ENCODE measurements at regions not wholly inside any gene's neighbourhood (a gene's known extent, or its start where the extent isn't known, plus 50 kb on each side); places are given as distances from the start of the nearest gene placed in this dataset.
"Not testable (repeated sequence)": the region's sequence is repeated elsewhere in the genome, so short reads cannot be mapped to it uniquely, and the experiment has no call there.

DNA sequence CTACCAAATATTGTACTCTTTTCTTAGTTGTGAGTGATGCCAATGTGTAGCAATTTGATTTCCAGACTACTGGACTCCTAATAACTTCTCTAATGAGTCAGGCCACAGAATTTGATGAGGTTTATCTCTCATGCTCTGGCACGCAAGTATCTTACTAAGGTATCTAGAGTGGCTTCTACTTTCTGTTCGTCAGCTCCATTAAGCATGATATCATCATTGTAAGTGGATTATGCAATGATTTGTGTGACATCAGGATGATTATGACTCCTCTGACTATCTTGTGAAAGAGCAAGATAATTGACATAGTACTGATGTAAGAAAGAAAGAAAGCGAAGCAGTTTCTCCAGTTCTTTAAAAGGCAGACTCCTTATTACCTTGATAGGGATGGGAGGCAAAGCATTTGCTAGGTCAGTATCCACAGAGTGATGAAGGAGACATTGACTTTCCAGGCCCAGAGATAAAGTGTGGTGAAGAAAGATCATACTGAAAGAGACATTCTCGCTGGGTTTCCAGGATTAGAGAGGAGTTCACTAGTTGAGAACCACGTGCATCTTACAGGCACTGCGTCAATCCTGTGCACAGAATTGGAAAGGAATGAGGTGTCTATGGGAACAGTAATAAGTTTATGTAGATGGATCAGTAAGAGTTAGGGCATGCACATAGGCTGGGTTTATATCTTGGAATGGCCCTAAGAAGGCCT, 161.9 kb upstream of the STK26 start:
- TF ChIP-seq POLR2A (IDR thresholded peaks at IDR 0.05), result no peak
- TF ChIP-seq, protein P1, sequence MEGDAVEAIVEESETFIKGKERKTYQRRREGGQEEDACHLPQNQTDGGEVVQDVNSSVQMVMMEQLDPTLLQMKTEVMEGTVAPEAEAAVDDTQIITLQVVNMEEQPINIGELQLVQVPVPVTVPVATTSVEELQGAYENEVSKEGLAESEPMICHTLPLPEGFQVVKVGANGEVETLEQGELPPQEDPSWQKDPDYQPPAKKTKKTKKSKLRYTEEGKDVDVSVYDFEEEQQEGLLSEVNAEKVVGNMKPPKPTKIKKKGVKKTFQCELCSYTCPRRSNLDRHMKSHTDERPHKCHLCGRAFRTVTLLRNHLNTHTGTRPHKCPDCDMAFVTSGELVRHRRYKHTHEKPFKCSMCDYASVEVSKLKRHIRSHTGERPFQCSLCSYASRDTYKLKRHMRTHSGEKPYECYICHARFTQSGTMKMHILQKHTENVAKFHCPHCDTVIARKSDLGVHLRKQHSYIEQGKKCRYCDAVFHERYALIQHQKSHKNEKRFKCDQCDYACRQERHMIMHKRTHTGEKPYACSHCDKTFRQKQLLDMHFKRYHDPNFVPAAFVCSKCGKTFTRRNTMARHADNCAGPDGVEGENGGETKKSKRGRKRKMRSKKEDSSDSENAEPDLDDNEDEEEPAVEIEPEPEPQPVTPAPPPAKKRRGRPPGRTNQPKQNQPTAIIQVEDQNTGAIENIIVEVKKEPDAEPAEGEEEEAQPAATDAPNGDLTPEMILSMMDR (IDR thresholded peaks at IDR 0.05), result no peak
- no peak for DNase-seq
- Histone ChIP-seq H3K9me3 (no peaks in the 10 kb centered on the region), H3K27ac (no peak overlapping the region), H3K36me3 (no peaks in the 10 kb centered on the region), H3K4me3 (no peak overlapping the region), H3K4me1 (no peaks in the 10 kb centered on the region), H3K27me3 (no peaks in the 10 kb centered on the region)

DNA sequence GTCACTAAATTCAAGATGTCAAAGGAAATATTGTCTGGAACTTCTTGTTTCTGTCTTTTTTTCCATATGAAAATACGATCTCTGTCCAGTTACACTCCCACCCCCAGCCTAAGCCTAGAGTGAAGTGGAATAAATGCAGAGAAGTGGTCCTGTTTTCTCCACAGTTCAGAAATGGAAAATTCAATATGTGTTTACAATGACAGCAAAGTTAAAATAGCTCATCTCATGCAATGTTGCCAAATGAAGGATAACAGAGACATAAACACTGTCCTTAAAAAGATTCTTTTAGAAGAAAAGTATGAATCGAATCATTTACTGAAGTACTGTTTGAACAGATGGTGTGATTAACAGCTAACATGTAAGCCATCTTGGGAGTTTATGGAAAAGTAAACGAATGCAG, 160.8 kb upstream of the STK26 start:
- TF ChIP-seq, protein P1 (IDR thresholded peaks at IDR 0.05), result no peak
- no peak for TF ChIP-seq POLR2A (IDR thresholded peaks at IDR 0.05)
- DNase-seq, result no peak

DNA sequence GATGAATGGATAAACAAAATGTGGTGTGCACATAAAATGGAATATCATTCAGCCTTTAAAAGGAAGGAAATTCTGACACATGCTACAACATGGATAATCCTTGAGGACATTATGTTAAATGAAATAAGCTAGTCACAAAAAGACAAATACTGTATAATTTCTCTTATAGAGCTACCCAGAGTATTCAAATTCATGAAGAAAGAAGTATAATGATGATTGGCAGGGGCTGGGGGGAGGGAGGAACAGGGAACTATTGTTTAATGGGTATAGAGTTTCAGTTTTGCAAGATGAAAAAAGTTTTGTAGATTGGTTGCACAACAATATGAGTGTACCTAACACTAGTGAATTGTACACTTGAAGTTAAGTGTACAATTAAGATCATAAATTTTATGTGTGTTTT, 153.9 kb upstream of the STK26 start:
- no peaks in the 10 kb centered on the region for H3K27me3 ChIP-seq
- DNase-seq, result no peak
- TF ChIP-seq, protein P1 (IDR thresholded peaks at IDR 0.05), result no peak
- no peak for TF ChIP-seq POLR2A (IDR thresholded peaks at IDR 0.05)
- no peaks in the 10 kb centered on the region for H3K9me3 ChIP-seq
- H3K27ac ChIP-seq, result no peak overlapping the region
- no peaks in the 10 kb centered on the region for H3K36me3 ChIP-seq
- no peaks in the 10 kb centered on the region for H3K4me1 ChIP-seq
- H3K4me3 ChIP-seq, result no peak overlapping the region

More for the DNA sequence above, 160.8 kb upstream of the STK26 start:
- no peak overlapping the region for H3K27ac ChIP-seq
- H3K4me3 ChIP-seq, result no peak overlapping the region
- H3K9me3 ChIP-seq, result no peaks in the 10 kb centered on the region
- H3K4me1 ChIP-seq, result no peaks in the 10 kb centered on the region
- H3K27me3 ChIP-seq, result no peaks in the 10 kb centered on the region
- no peaks in the 10 kb centered on the region for H3K36me3 ChIP-seq

DNA sequence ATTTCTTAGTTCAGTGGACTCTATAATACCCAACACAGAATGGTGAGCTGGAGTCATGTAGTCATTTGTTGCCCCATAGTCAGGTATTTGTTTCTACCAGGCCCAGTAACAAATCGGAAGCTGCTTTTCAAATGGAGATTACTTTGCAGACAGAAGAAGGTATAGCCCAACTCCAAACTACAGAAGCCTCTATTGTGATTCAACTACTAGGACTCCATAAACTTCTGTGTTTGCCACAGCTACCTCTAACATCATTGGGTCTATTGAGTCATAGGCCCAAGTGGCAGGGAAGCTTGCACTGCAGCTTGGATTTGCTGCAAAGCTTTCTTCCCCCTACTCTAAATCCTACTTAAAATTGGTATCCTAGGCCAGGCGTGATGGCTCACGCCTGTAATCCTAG, 148.8 kb upstream of the STK26 start:
- no peaks in the 10 kb centered on the region for H3K36me3 ChIP-seq
- DNase-seq, result no peak
- H3K9me3 ChIP-seq, result no peaks in the 10 kb centered on the region
- TF ChIP-seq, protein P1 (IDR thresholded peaks at IDR 0.05), result no peak
- no peak for TF ChIP-seq POLR2A (IDR thresholded peaks at IDR 0.05)
- H3K27ac ChIP-seq, result no peak overlapping the region
- H3K4me3 ChIP-seq, result no peak overlapping the region
- no peaks in the 10 kb centered on the region for H3K4me1 ChIP-seq
- H3K27me3 ChIP-seq, result no peaks in the 10 kb centered on the region

GRCh38 chrX:131875827-131876226, 147.3 kb upstream of the STK26 start:
- not testable (repeated sequence) for H3K36me3 ChIP-seq, H3K4me1 ChIP-seq, H3K9me3 ChIP-seq, DNase-seq, H3K27ac ChIP-seq, H3K4me3 ChIP-seq, H3K27me3 ChIP-seq

DNA sequence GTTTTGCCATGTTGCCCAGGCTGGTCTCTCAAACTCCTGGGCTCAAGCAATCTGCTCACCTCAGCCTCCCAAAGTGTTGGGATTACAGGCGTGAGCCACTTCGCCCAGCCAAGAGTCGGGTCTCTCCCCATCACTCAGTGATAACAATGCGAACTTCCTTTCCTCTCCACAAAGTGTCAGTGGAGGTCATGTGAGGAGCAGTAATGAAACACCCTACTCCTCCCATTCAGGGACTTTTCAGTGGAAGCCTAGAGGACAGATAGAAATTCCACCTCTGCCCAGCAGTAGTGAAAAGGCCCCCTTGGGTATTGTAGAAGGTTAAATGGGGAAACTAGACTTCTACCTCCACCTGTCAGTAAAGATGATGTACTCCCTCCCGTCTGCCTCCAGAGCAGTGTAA, 141.9 kb upstream of the STK26 start:
- DNase-seq, result no peak
- no peaks in the 10 kb centered on the region for H3K27me3 ChIP-seq
- H3K36me3 ChIP-seq, result no peaks in the 10 kb centered on the region
- no peak overlapping the region for H3K27ac ChIP-seq
- TF ChIP-seq POLR2A (IDR thresholded peaks at IDR 0.05), result no peak
- TF ChIP-seq, protein P1 (IDR thresholded peaks at IDR 0.05), result no peak
- H3K9me3 ChIP-seq, result no peaks in the 10 kb centered on the region
- no peak overlapping the region for H3K4me3 ChIP-seq
- no peaks in the 10 kb centered on the region for H3K4me1 ChIP-seq

DNA sequence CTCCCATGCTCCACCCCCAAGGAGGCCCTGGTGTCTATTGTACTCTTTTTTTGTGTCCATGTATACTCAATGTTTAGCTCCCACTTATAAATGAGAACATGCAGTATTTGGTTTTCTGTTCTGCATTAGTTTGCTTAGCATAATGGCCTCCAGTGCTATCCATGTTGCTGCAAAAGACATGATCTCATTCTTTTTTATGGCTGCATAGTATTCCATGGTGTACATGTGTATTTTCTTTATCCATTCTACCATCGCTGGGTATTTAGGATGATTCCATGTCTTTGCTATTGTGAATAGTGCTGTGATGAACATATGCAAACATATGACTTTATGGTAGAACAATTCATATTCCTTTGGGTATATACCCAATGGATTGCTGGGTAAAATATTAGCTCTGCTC, 138.1 kb upstream of the STK26 start:
- H3K27me3 ChIP-seq, H3K36me3 ChIP-seq, H3K4me3 ChIP-seq, H3K9me3 ChIP-seq, H3K27ac ChIP-seq, H3K4me1 ChIP-seq, DNase-seq: not testable (repeated sequence)

GRCh38 chrX:131893857-131894256, 129.2 kb upstream of the STK26 start:
- H3K36me3 ChIP-seq, H3K27ac ChIP-seq: not testable (repeated sequence)

More at GRCh38 chrX:131893857-131894256, 129.2 kb upstream of the STK26 start:
- not testable (repeated sequence) for H3K4me1 ChIP-seq, H3K27me3 ChIP-seq, DNase-seq, H3K9me3 ChIP-seq, H3K4me3 ChIP-seq
